HEK293T (cell line): ENCODE measurements at regions not wholly inside any gene's neighbourhood (a gene's known extent, or its start where the extent isn't known, plus 50 kb on each side); places are given as distances from the start of the nearest gene placed in this dataset.

Experiments used
- ARNT ChIP-seq: fragments of 450-650 bp; IDR thresholded peaks from 2 replicates; pipeline ENCODE4 v1.6.1; 2017; ENCODE audit warnings: mild to moderate bottlenecking
- BHLHE40 ChIP-seq: fragments of 450-650 bp; IDR thresholded peaks from 2 replicates; pipeline ENCODE4 v1.6.1; 2016; ENCODE audit warnings: mild to moderate bottlenecking, moderate library complexity, borderline replicate concordance
- CTBP1 ChIP-seq: fragments of 450-650 bp; IDR thresholded peaks from 2 replicates; pipeline ENCODE4 v1.6.1; 2016; ENCODE audit warnings: borderline replicate concordance
- FOXA1 ChIP-seq: fragments of 450-650 bp; IDR thresholded peaks from 2 replicates; pipeline ENCODE4 v1.6.1; 2016; ENCODE audit warnings: mild to moderate bottlenecking
- FOXK2 ChIP-seq: fragments of 450-650 bp; IDR thresholded peaks from 2 replicates; pipeline ENCODE4 v1.6.1; 2016; ENCODE audit warnings: mild to moderate bottlenecking
- FOXM1 ChIP-seq: fragments of 450-650 bp; IDR thresholded peaks from 2 replicates; pipeline ENCODE4 v1.6.1; 2017; ENCODE audit warnings: mild to moderate bottlenecking, borderline replicate concordance
- HDGF ChIP-seq: fragments of 450-650 bp; IDR thresholded peaks from 2 replicates; pipeline ENCODE4 v1.6.1; 2017; ENCODE audit warnings: antibody characterized with exemption, borderline replicate concordance
- NFRKB ChIP-seq: fragments of 450-650 bp; IDR thresholded peaks from 2 replicates; pipeline ENCODE4 v1.6.1; 2016; ENCODE audit warnings: mild to moderate bottlenecking, moderate library complexity
- SP1 ChIP-seq: fragments of 450-650 bp; IDR thresholded peaks from 2 replicates; pipeline ENCODE4 v1.6.1; 2017

- TF ChIP-seq FOXA1 = no peak
- TF ChIP-seq CTBP1 = no peak
- TF ChIP-seq HDGF = no peak
- no peak for TF ChIP-seq BHLHE40
- TF ChIP-seq SP1 = no peak
- no peak for TF ChIP-seq FOXM1
- no peak for TF ChIP-seq ARNT
- no peak for TF ChIP-seq FOXK2
- no peak for TF ChIP-seq NFRKB
These were observed 316.7 kb downstream of the CHRM3 start for GRCh38 chr1:239703075-239703474.
